Left lung (tissue), 4 donors: ENCODE measurements at regions not wholly inside any gene's neighbourhood (a gene's known extent, or its start where the extent isn't known, plus 50 kb on each side); places are given as distances from the start of the nearest gene placed in this dataset.

Source experiments
- ATAC-seq: fragments of 200-7000 bp; cut with Tn5 transposase; one replicate; pipeline ENCODE4 v1.9.1; 2020; ENCODE audit warnings: moderate library complexity
- DNase-seq, 4 donors: peaks; one replicate each; pipeline ENCODE4 v3.0.0-alpha.2; 2013 to 2020
- H3K27ac ChIP-seq, 2 donors: fragments of 200-600 bp; sonication (generic) in 1 of 2; one replicate each; pipeline versions ENCODE4 v1.5.0 to v1.8.0; 2020 to 2021
- H3K27me3 ChIP-seq, 2 donors: fragments of 200-600 bp; sonication (generic) in 1 of 2; one replicate each; pipeline versions ENCODE4 v1.5.0 to v1.8.0; 2020 to 2021
- H3K36me3 ChIP-seq, 2 donors: fragments of 200-600 bp; sonication (generic) in 1 of 2; one replicate each; pipeline versions ENCODE4 v1.5.0 to v1.8.0; 2020 to 2021
- H3K4me1 ChIP-seq, 2 donors: fragments of 200-600 bp; one replicate each; pipeline ENCODE4 v1.8.0; 2021
- H3K4me3 ChIP-seq, 2 donors: fragments of 200-600 bp; sonication (generic) in 1 of 2; one replicate each; pipeline versions ENCODE4 v1.5.0 to v1.8.0; 2020 to 2021; ENCODE audit warnings: mild to moderate bottlenecking in 1 of 2
- H3K9me3 ChIP-seq, 2 donors: fragments of 200-600 bp; sonication (generic) in 1 of 2; one replicate each; pipeline versions ENCODE4 v1.5.0 to v1.8.0; 2020 to 2021
- CTCF ChIP-seq, 2 donors: fragments of 200-600 bp; sonication (generic) in 1 of 2; IDR thresholded peaks; one replicate each; pipeline versions ENCODE4 v1.5.0 to v1.8.0; 2021; ENCODE audit warnings: antibody characterized with exemption in 2 of 2
- intact Hi-C, 2 donors: fragments of 100-400 bp; cut with DNase I; formaldehyde crosslinking; loops; one replicate each; pipeline versions ENCODE4 v1.11.2 to v1.14.2; 2022
- donor health status: DM: no; HTN: yes; CAD: no.
- donor health status: DM: no; HTN: no; CAD: no.

- ATAC-seq (no peak), DNase-seq (no peak)
- no peak overlapping the region for H3K4me3 ChIP-seq
- no peaks in the 10 kb centered on the region for H3K36me3 ChIP-seq
- H3K4me1 ChIP-seq = peaks cover 5 to 9% of the 10 kb centered on the region in 2 donors
- H3K9me3 ChIP-seq = no peaks in the 10 kb centered on the region
- TF ChIP-seq CTCF (IDR thresholded peaks at IDR 0.05) = no peak
- intact Hi-C loops = no loop called here
- no peak overlapping the region for H3K27ac ChIP-seq
- H3K27me3 ChIP-seq = no peaks in the 10 kb centered on the region
Observed at GRCh38 chr6:113560376-113560775, 296.8 kb upstream of the MARCKS start.

GRCh38 chr6:113560908-113561307 is 296.2 kb upstream of the MARCKS start:
- no peaks in the 10 kb centered on the region for H3K36me3 ChIP-seq
- ATAC-seq = no peak
- H3K27ac ChIP-seq = no peak overlapping the region
- TF ChIP-seq CTCF (IDR thresholded peaks at IDR 0.05) = no peak
- intact Hi-C loops = no loop called here
- H3K9me3 ChIP-seq = no peaks in the 10 kb centered on the region
- no peak for DNase-seq
- H3K27me3 ChIP-seq = no peaks in the 10 kb centered on the region
- no peak overlapping the region for H3K4me3 ChIP-seq
- peaks cover 5 to 9% of the 10 kb centered on the region in 2 donors for H3K4me1 ChIP-seq

GRCh38 chr6:113562248-113562647 is 294.9 kb upstream of the MARCKS start:
- TF ChIP-seq CTCF (IDR thresholded peaks at IDR 0.05) = no peak
- H3K4me3 ChIP-seq = no peak overlapping the region
- no peaks in the 10 kb centered on the region for H3K36me3 ChIP-seq
- H3K9me3 ChIP-seq = no peaks in the 10 kb centered on the region
- no peak for ATAC-seq
- H3K4me1 ChIP-seq = peaks cover 5 to 9% of the 10 kb centered on the region in 2 donors
- H3K27ac ChIP-seq = no peak overlapping the region
- intact Hi-C loops = no loop called here
- no peaks in the 10 kb centered on the region for H3K27me3 ChIP-seq
- no peak for DNase-seq

GRCh38 chr6:113564371-113565171 is 292.6 kb upstream of the MARCKS start:
- intact Hi-C loops = no loop called here
- peak; percentile 95 for ATAC-seq
- TF ChIP-seq CTCF (IDR thresholded peaks at IDR 0.05) = no peak
- Histone ChIP-seq H3K4me1 (peaks cover 0 to 9% of the 10 kb centered on the region in 2 donors), H3K27me3 (no peaks in the 10 kb centered on the region), H3K9me3 (no peaks in the 10 kb centered on the region), H3K36me3 (no peaks in the 10 kb centered on the region), H3K27ac (peak overlapping the region in 1 of 2 donors; percentile 34), H3K4me3 (no peak overlapping the region)
- DNase-seq = peak; percentile 70 to 95 (median 90)

GRCh38 chr6:113565306-113565705 is 291.8 kb upstream of the MARCKS start:
- H3K4me1 ChIP-seq = peaks cover 0 to 9% of the 10 kb centered on the region in 2 donors
- TF ChIP-seq CTCF (IDR thresholded peaks at IDR 0.05) = no peak
- H3K4me3 ChIP-seq = no peak overlapping the region
- peak overlapping the region in 1 of 2 donors; percentile 34 for H3K27ac ChIP-seq
- H3K36me3 ChIP-seq = no peaks in the 10 kb centered on the region
- H3K27me3 ChIP-seq = no peaks in the 10 kb centered on the region
- no peak for ATAC-seq
- no peak for DNase-seq
- H3K9me3 ChIP-seq = no peaks in the 10 kb centered on the region
- intact Hi-C loops = no loop called here
